HG02943 (cell line): ENCODE measurements at regions not wholly inside any gene's neighbourhood (a gene's known extent, or its start where the extent isn't known, plus 50 kb on each side); places are given as distances from the start of the nearest gene placed in this dataset.
A peak's percentile ranks its signal among the peaks of the same experiment; 100 is the strongest.

Experiments
- ATAC-seq: cut with Tn5 transposase; IDR thresholded peaks from one replicate; pipeline ENCODE4 v1.9.1; 2021; ENCODE audit warnings: mild to moderate bottlenecking, low read depth, moderate library complexity; ENCODE audit not compliant: unreplicated experiment

DNA sequence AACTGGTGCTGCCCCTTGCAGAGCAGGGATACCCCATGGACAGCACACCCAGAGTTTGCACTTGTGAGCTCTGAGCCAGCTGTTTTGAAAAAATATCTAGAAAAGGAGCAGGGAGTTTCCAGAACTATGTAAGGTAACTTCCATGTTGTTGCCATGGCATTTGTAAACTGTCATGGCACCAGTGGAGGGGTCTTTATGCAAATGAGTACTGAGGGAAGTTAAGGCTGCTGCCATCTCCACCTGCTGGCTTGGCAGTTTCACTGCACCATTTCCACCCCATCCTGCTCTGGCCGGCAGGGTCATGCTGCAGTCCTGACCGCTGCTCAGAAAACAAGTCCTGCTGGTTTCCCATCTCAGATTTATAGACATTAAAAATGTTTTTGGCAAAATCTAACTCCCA, 52.3 kb upstream of the SNTG2 start:
- ATAC-seq = no peak

DNA sequence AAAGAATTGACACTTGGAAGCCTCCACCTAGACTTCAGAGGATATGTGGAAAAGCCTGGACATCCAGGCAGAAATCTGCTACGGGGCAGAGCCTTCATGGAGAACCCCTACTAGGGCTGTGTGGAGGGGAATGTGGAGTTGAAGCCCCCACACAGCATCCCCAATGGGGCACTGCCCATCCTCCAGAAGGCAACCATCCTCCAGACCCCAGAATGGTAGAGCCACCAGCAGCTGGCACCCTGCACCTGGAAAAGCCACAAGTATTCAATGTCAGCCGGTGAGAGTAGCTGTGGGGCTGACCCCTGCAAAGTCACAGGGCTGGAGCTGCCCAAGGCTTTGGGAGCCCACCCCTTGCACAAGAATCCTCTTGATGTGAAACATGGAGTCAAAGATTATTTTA, 53.6 kb upstream of the SNTG2 start:
- ATAC-seq = no peak

- no peak for ATAC-seq
These were observed 57.3 kb upstream of the SNTG2 start for GRCh38 chr2:893311-893710.

DNA sequence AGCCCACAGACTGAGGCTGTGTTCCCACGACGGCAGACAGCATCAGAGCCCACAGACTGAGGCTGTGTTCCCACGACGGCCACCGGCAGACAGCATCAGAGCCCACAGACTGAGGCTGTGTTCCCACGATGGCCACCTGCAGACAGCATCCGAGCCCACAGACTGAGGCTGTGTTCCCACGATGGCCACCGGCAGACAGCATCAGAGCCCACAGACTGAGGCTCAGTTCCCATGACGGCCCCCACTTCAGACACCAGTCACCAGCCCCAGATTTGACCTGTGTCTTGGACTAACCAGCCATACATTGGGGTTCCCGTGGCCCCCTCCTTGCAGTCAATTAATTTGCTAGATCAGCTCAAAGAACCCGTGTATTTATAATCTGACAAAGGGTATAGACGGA, 57.8 kb upstream of the SNTG2 start:
- ATAC-seq = no peak

DNA sequence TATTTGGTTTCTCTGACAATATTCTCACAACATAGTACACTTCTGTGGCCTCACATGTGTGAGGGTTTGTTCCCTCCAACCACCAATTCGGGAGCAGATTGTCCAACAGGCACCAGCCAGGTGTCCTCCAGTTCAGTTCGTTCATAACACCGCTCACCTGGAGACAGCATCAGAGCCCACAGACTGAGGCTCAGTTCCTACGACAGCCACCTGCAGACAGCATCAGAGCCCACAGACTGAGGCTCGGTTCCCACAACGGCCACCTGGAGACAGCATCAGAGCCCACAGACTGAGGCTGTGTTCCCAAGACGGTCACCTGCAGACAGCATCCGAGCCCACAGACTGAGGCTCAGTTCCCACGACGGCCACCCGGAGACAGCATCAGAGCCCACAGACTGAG, 58.2 kb upstream of the SNTG2 start:
- ATAC-seq = no peak

GRCh38 chr2:891734-892133, 58.9 kb upstream of the SNTG2 start:
- ATAC-seq = no peak

GRCh38 chr2:890791-891190, 59.9 kb upstream of the SNTG2 start:
- ATAC-seq = no peak

DNA sequence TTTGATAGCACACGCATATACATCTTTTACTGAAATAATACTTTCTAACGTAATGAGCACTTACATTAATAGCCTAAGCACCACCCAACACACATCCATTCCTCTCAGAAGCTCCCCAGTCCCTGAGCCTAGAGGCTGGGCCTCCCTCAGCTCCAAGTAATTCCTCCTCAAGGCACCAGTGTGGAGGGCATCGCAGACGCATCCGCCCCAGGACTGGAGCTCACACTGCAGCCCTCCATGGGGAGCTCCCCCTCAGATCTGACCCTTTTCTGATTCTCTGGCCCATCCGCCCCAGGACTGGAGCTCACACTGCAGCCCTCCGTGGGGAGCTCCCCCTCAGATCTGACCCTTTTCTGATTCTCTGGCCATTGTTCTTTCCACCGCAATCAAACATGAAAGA, 60.4 kb upstream of the SNTG2 start:
- no peak for ATAC-seq

GRCh38 chr2:888906-889566, 61.6 kb upstream of the SNTG2 start:
- ATAC-seq = no peak

DNA sequence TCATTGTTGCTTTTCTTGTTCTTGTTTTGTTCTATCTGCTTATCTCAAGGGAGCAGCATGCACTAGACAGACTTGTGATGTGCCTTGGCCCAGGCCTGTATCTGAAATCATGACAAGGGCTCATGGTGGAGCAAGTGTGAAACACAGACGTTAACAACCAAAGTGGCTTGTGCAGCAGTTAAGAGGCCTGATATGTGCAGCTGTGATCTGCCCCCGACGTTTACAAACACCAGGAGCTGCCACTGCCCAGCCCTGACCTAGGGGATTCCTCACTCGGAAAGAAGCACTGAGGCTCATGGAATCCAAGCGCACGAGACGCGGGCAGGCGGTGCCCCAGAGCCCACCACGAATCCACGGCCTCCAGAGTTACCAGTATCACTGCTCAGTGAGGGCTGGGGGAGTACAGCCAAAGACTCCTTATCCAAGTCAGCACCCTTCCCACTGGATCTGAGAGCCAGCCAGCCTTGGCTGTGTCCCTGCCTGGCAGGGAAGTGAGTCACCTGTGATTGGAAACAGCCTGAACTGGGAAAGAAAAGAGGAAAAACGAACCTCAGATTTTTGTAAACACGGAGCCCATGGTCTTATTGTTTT, 62.3 kb upstream of the SNTG2 start:
- ATAC-seq = no peak

DNA sequence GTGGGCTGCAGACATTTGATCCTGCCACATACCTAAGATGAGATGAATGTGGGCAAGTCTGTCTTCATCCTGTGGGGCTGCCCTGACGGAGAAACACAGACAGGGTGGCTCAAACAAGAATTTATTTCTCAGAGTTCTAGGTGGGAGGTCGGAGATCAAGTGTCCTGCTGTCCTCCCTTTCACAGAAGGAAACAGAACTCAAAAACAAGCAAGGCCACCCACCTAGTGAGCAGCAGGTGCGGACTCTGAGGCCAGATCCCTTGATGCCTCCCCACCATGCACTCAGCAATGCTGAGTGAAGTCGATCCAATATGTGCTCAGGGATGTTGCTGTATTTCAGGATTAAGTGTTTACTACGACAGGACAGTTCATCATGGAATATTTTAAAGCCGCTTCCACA, 63.0 kb upstream of the SNTG2 start:
- no peak for ATAC-seq

DNA sequence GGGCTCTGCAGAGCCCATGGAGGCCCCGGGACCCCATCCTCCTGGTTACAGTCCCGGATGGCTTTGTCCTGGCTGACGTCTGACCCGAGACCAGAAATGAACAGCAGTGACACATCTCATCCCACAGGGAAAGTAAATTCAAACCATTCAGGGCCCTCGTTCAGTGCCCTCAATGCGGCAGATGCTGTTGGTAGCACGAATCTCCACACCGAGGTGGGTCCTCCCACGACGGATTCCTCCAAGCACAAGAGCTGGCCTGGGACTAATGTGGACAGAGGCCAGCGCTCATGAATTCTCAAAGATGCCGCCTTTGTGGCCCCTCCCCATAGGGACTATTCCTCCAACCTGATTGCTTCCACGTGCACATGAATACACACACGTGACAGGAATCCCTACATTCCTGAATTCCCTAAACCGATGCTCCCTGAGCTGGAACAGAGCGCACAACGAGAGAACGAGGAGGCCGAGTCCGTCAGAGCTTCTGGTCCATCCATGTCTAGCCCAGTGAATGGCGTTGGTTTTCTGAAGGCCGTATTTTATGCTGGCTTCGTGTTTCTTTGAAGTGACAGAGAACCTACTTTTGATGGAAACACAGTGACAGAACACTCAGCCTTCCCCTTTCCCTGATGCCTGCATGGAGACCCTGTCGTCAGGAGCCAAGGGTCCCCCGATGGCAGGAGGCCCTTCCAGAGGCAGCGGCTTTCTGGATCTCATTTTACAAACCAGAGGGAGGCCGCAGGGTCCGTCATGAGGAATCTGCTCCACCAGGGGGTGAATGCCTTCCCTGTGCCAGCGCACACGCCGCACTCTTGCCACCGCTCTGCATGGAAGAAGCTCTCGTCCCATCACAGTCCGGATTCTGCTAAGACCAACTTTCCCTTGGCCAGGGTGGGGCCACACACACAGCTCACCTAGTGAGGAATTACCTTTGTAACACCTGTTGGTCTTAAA, 64.3 kb upstream of the SNTG2 start:
- ATAC-seq = no peak

- no peak for ATAC-seq
These were observed 65.2 kb upstream of the SNTG2 start for GRCh38 chr2:885230-886071.

- ATAC-seq = no peak
These were observed 66.6 kb upstream of the SNTG2 start for GRCh38 chr2:883803-884748.

DNA sequence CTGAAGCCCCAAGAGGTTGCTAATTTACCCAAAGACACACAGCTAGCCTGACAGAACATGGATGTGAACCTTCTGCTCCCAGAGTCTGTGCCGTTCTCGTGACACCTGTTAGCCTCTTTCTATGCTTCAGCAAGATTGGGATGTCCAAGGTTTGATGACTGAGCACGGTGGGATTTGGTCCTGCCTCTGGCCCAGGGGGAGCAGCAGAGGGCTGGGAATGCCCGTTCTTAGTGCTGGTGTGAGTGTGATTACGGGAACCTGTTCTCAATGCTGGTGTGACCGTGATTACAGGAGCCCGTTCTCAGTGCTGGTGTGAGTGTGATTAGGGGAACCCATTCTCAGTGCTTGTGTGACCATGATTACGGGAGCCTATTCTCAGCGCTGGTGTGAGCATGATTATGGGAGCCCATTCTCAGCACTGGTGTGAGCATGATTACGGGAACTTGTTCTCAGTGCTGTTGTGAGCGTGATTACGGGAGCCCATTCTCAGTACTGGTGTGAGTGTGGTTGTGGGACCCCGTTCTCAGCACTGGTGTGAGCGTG, 67.3 kb upstream of the SNTG2 start:
- no peak for ATAC-seq

- ATAC-seq = peak; percentile 62
These were observed 69.3 kb upstream of the SNTG2 start for GRCh38 chr2:881204-881918.

GRCh38 chr2:880201-880970, 70.3 kb upstream of the SNTG2 start:
- ATAC-seq = no peak

GRCh38 chr2:879540-879939, 71.1 kb upstream of the SNTG2 start:
- ATAC-seq = no peak
